ENCODE measurements at regions not wholly inside any gene's neighbourhood (a gene's known extent, or its start where the extent isn't known, plus 50 kb on each side); places are given as distances from the start of the nearest gene placed in this dataset.

DNA sequence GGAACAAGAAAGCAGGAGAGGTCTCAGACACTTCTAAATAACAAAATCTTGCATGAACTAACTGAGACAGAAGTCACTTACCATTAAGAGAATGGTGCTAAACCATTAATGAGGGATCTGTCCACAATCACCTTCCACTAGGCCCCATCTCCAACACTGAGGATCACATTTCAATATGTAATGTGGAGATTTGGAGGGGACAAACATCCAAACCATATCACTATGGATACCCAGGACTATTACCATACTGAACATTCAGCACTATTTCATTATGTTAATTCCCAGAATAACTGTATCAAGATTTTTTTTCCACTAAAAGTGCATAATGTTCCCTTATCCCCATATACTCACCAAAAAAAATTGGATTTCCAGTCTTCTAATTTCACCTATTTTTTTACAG is 491.8 kb downstream of the LMO7 start:
- TF ChIP-seq, protein P1, sequence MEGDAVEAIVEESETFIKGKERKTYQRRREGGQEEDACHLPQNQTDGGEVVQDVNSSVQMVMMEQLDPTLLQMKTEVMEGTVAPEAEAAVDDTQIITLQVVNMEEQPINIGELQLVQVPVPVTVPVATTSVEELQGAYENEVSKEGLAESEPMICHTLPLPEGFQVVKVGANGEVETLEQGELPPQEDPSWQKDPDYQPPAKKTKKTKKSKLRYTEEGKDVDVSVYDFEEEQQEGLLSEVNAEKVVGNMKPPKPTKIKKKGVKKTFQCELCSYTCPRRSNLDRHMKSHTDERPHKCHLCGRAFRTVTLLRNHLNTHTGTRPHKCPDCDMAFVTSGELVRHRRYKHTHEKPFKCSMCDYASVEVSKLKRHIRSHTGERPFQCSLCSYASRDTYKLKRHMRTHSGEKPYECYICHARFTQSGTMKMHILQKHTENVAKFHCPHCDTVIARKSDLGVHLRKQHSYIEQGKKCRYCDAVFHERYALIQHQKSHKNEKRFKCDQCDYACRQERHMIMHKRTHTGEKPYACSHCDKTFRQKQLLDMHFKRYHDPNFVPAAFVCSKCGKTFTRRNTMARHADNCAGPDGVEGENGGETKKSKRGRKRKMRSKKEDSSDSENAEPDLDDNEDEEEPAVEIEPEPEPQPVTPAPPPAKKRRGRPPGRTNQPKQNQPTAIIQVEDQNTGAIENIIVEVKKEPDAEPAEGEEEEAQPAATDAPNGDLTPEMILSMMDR (conservative IDR thresholded peaks at IDR 0.05), result no peak
- Histone ChIP-seq H2BK12ac (ENCODE audit: insufficient read length, low read depth, low read length) (no peak overlapping the region), H4K5ac (ENCODE audit: insufficient read length, low read depth, low read length) (no peak overlapping the region), H3K23me2 (ENCODE audit: insufficient read length, low read depth, low read length, poor library complexity, severe bottlenecking) (no peaks in the 10 kb centered on the region), H3K79me1 (ENCODE audit: insufficient read depth, low read depth, low read length, poor library complexity, severe bottlenecking) (no peaks in the 10 kb centered on the region), H2BK15ac (ENCODE audit: low read depth, low read length) (no peak overlapping the region), H3K27ac (ENCODE audit: insufficient read length, low read depth, low read length) (no peak overlapping the region), H3K4me2 (ENCODE audit: insufficient read depth, insufficient read length, low read length) (no peak overlapping the region), H3K18ac (ENCODE audit: insufficient read length, low read depth, low read length) (no peak overlapping the region), H2BK120ac (ENCODE audit: low read depth, low read length, poor library complexity, severe bottlenecking) (no peak overlapping the region), H4K91ac (ENCODE audit: insufficient read length, low read depth, low read length) (no peak overlapping the region), H3T11ph (ENCODE audit: low read length) (no peak overlapping the region), H3K9ac (ENCODE audit: extremely low read depth, insufficient read length, low read length) (no peak overlapping the region), H3K14ac (ENCODE audit: insufficient read depth, low read length) (no peak overlapping the region), H2AFZ (ENCODE audit: low read length) (no peak overlapping the region), H2BK20ac (ENCODE audit: low read depth, low read length, poor library complexity, severe bottlenecking) (no peak overlapping the region), H3K23ac (ENCODE audit: insufficient read length, low read depth, low read length) (no peak overlapping the region), H2AK5ac (ENCODE audit: insufficient read length, low read length) (no peak overlapping the region), H4K20me1 (ENCODE audit: control insufficient read depth, insufficient read depth, insufficient read length) (no peaks in the 10 kb centered on the region), H3K4me1 (ENCODE audit: insufficient read depth, low read length) (no peaks in the 10 kb centered on the region), H4K8ac (replicated peaks; ENCODE audit: insufficient read length, low read depth, low read length) (no peak overlapping the region), H2BK5ac (ENCODE audit: insufficient read length, low read length) (no peak overlapping the region), H3K79me2 (ENCODE audit: insufficient read depth, low read length) (no peaks in the 10 kb centered on the region), H3K56ac (ENCODE audit: insufficient read length, low read depth, low read length) (no peak overlapping the region), H3K9me3 (ENCODE audit: control insufficient read depth, low read depth, low read length) (no peaks in the 10 kb centered on the region), H3K27me3 (ENCODE audit: insufficient read depth, low read length) (no peaks in the 10 kb centered on the region), H3K4ac (ENCODE audit: low read depth, low read length) (no peak overlapping the region)
- Mint-ChIP-seq H3K27ac (no peak overlapping the region), H3K4me1 (peaks cover 4 to 5% of the 10 kb centered on the region in 2 experiments; a peak in 2 of 4 replicates), H3K36me3 (ENCODE audit: insufficient read depth in 1 of 3, low read depth in 3 of 3) (peaks cover 5 to 22% (median 12%) of the 10 kb centered on the region in 3 experiments), H3K4me3 (no peak overlapping the region), H3K27me3 (ENCODE audit: low read depth) (no peaks in the 10 kb centered on the region), H3K9me3 (peaks cover 21 to 23% of the 10 kb centered on the region in 2 experiments)
- DNase-seq, result no peak
